Calu3 (cell line): ENCODE measurements at regions not wholly inside any gene's neighbourhood (a gene's known extent, or its start where the extent isn't known, plus 50 kb on each side); places are given as distances from the start of the nearest gene placed in this dataset.

Experiments used
- BruUV-seq: library from RNA; stranded (reverse); fragments of 400-500 nt; replicated peaks from 2 replicates; lab custom pipeline; 2021; lab: Mats Ljungman, UMichigan
- CTCF ChIA-PET: fragments of 300-600 bp; sonication (Branson Sonifier 250); formaldehyde crosslinking; loops from one replicate; lab custom pipeline; 2022; ENCODE audit warnings: antibody characterized with exemption; lab: Charles Lee
- DNase-seq: peaks from one replicate; pipeline ENCODE4 v3.0.0; 2022
- H3K27ac Mint-ChIP-seq: one replicate; pipeline ENCODE4 v1.8.0; 2022; ENCODE audit warnings: mixed read lengths; ENCODE audit not compliant: unreplicated experiment
- H3K27me3 Mint-ChIP-seq: one replicate; pipeline ENCODE4 v1.8.0; 2022; ENCODE audit warnings: mixed read lengths; ENCODE audit not compliant: unreplicated experiment
- H3K36me3 Mint-ChIP-seq: one replicate; pipeline ENCODE4 v1.8.0; 2022; ENCODE audit warnings: mild to moderate bottlenecking, moderate library complexity, mixed read lengths; ENCODE audit not compliant: insufficient read depth, unreplicated experiment
- H3K4me1 Mint-ChIP-seq: one replicate; pipeline ENCODE4 v1.8.0; 2022; ENCODE audit warnings: mild to moderate bottlenecking, low read depth, mixed read lengths; ENCODE audit not compliant: unreplicated experiment
- H3K4me3 Mint-ChIP-seq: one replicate; pipeline ENCODE4 v1.8.0; 2022; ENCODE audit warnings: mild to moderate bottlenecking, low read depth, moderate library complexity, mixed read lengths; ENCODE audit not compliant: unreplicated experiment
- H3K9me3 Mint-ChIP-seq: one replicate; pipeline ENCODE4 v1.8.0; 2022; ENCODE audit warnings: low read depth, mixed read lengths; ENCODE audit not compliant: unreplicated experiment
- CTCF ChIP-seq: fragments of 200-600 bp; IDR thresholded peaks from one replicate; pipeline ENCODE4 v1.8.0; 2022; ENCODE audit warnings: antibody characterized with exemption; ENCODE audit not compliant: unreplicated experiment
- intact Hi-C: fragments of 100-400 bp; cut with micrococcal nuclease; formaldehyde crosslinking; loops from one replicate; pipeline ENCODE4 v1.10.0; 2022; ENCODE audit not compliant: unreplicated experiment

GRCh38 chr3:63048367-63049326 lies 173.4 kb upstream of the CADPS start:
- Mint-ChIP-seq H3K27me3 (no peaks in the 10 kb centered on the region), H3K4me3 (no peak overlapping the region), H3K27ac (peak overlapping the region; percentile 44), H3K4me1 (peaks cover 51% of the 10 kb centered on the region), H3K9me3 (peaks cover 5% of the 10 kb centered on the region), H3K36me3 (no peaks in the 10 kb centered on the region)
- TF ChIP-seq CTCF: no peak
- no TSS peak for BruUV-seq
- CTCF ChIA-PET: interaction anchor here (1.1 kb wide), 1 partner anchor 19 kb away, joined by 3 read pairs; no protein-coding TSS in a partner anchor
- intact Hi-C loops: no loop called here
- DNase-seq: no peak

GRCh38 chr3:63050548-63051177 lies 175.4 kb upstream of the CADPS start:
- TF ChIP-seq CTCF: no peak
- Mint-ChIP-seq H3K36me3 (no peaks in the 10 kb centered on the region), H3K9me3 (no peaks in the 10 kb centered on the region), H3K4me1 (peaks cover 43% of the 10 kb centered on the region), H3K27ac (no peak overlapping the region), H3K4me3 (no peak overlapping the region), H3K27me3 (no peaks in the 10 kb centered on the region)
- CTCF ChIA-PET: no interaction called here
- DNase-seq: no peak
- no TSS peak for BruUV-seq
- intact Hi-C loops: no loop called here

GRCh38 chr3:63051920-63052319 lies 176.7 kb upstream of the CADPS start:
- TF ChIP-seq CTCF: no peak
- Mint-ChIP-seq H3K27me3 (no peaks in the 10 kb centered on the region), H3K4me3 (peak overlapping the region; percentile 17), H3K36me3 (no peaks in the 10 kb centered on the region), H3K27ac (peak overlapping the region; percentile 62), H3K4me1 (peaks cover 34% of the 10 kb centered on the region), H3K9me3 (no peaks in the 10 kb centered on the region)
- intact Hi-C loops: no loop called here
- no TSS peak for BruUV-seq
- CTCF ChIA-PET: no interaction called here
- peak; percentile 56 for DNase-seq

GRCh38 chr3:63056932-63057331 lies 181.7 kb upstream of the CADPS start:
- peaks cover 41% of the 10 kb centered on the region for H3K4me1 Mint-ChIP-seq
- H3K27ac Mint-ChIP-seq: no peak overlapping the region
- H3K27me3 Mint-ChIP-seq: no peaks in the 10 kb centered on the region
- H3K4me3 Mint-ChIP-seq: no peak overlapping the region
- intact Hi-C loops: no loop called here
- CTCF ChIA-PET: no interaction called here
- TF ChIP-seq CTCF: no peak
- H3K9me3 Mint-ChIP-seq: no peaks in the 10 kb centered on the region
- BruUV-seq: no TSS peak
- no peak for DNase-seq
- H3K36me3 Mint-ChIP-seq: no peaks in the 10 kb centered on the region
